ENCODE measurements at regions not wholly inside any gene's neighbourhood (a gene's known extent, or its start where the extent isn't known, plus 50 kb on each side); places are given as distances from the start of the nearest gene placed in this dataset.

DNA sequence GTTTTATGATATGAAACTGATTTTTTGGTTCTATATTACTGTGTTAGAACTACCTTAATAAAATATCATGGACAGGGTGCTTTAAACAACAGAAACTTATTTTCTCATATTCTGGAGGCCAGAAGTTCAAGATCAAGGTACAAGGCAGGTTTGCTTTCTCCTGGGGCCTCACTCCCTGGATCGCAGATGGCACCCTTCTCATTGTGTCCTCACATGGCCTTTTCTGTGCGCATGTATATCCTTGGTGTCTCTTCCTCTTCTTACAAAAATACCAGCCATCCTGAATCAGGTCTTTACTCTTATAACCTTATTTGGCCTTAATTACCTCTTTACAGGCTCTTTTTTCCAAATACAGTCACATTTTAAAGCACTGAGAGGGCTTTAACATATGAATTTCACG, 906.1 kb downstream of the CDH11 start:
- Histone ChIP-seq H3K27ac (no peak overlapping the region), H3K9me3 (ENCODE audit: low read depth) (no peaks in the 10 kb centered on the region), H3K4me2 (no peak overlapping the region), H2AFZ (no peak overlapping the region), H3K36me3 (replicated peaks; ENCODE audit: insufficient read depth, low read depth) (no peaks in the 10 kb centered on the region), H3K4me1 (ENCODE audit: insufficient read depth) (no peaks in the 10 kb centered on the region), H3K4me3 (no peak overlapping the region), H3K27me3 (no peaks in the 10 kb centered on the region), H3K9me2 (replicated peaks; ENCODE audit: insufficient read depth) (no peaks in the 10 kb centered on the region), H3K79me2 (no peaks in the 10 kb centered on the region), H4K20me1 (ENCODE audit: insufficient read depth, poor library complexity, severe bottlenecking) (no peaks in the 10 kb centered on the region)
- 94% methylated on average over 3 of the region's 3 CpGs for WGBS (ENCODE audit: low lambda C conversion rate, missing lambda C conversion rate)
- TF ChIP-seq EZH2phosphoT487 (IDR thresholded peaks at IDR 0.05; ENCODE audit: low read depth, severe bottlenecking, unreplicated experiment) = no peak
- no peak for TF ChIP-seq CTCF (IDR thresholded peaks at IDR 0.05; ENCODE audit: poor library complexity)
- DNase-seq (ENCODE audit: low spot score) = no peak

- Histone ChIP-seq H3K4me1 (ENCODE audit: insufficient read depth) (no peaks in the 10 kb centered on the region), H3K9me3 (ENCODE audit: low read depth) (no peaks in the 10 kb centered on the region), H3K36me3 (replicated peaks; ENCODE audit: insufficient read depth, low read depth) (no peaks in the 10 kb centered on the region), H2AFZ (no peak overlapping the region), H3K4me2 (no peak overlapping the region), H3K27me3 (no peaks in the 10 kb centered on the region), H3K9me2 (replicated peaks; ENCODE audit: insufficient read depth) (no peaks in the 10 kb centered on the region), H3K4me3 (no peak overlapping the region), H3K79me2 (no peaks in the 10 kb centered on the region), H3K27ac (no peak overlapping the region), H4K20me1 (ENCODE audit: insufficient read depth, poor library complexity, severe bottlenecking) (no peaks in the 10 kb centered on the region)
- TF ChIP-seq CTCF (IDR thresholded peaks at IDR 0.05; ENCODE audit: poor library complexity) = no peak
- TF ChIP-seq EZH2phosphoT487 (IDR thresholded peaks at IDR 0.05; ENCODE audit: low read depth, severe bottlenecking, unreplicated experiment) = no peak
- TF ChIP-seq EZH2 (IDR thresholded peaks at IDR 0.05; ENCODE audit: borderline replicate concordance) = no peak
- DNase-seq (ENCODE audit: low spot score) = no peak
- 80% methylated on average over 5 of the region's 5 CpGs for WGBS (ENCODE audit: low lambda C conversion rate, missing lambda C conversion rate)
These were observed 910.5 kb downstream of the CDH11 start for GRCh38 chr16:64211331-64211730.

- Histone ChIP-seq H3K27ac (no peak overlapping the region), H3K4me2 (no peak overlapping the region), H3K27me3 (no peaks in the 10 kb centered on the region), H4K20me1 (ENCODE audit: insufficient read depth, poor library complexity, severe bottlenecking) (no peaks in the 10 kb centered on the region), H2AFZ (no peak overlapping the region), H3K9me2 (replicated peaks; ENCODE audit: insufficient read depth) (no peaks in the 10 kb centered on the region), H3K36me3 (replicated peaks; ENCODE audit: insufficient read depth, low read depth) (no peaks in the 10 kb centered on the region), H3K4me3 (no peak overlapping the region), H3K9me3 (ENCODE audit: low read depth) (no peaks in the 10 kb centered on the region), H3K79me2 (no peaks in the 10 kb centered on the region), H3K4me1 (ENCODE audit: insufficient read depth) (no peaks in the 10 kb centered on the region)
- DNase-seq (ENCODE audit: low spot score) = no peak
- TF ChIP-seq CTCF (IDR thresholded peaks at IDR 0.05; ENCODE audit: poor library complexity) (no peak), EZH2 (IDR thresholded peaks at IDR 0.05; ENCODE audit: borderline replicate concordance) (no peak), EZH2phosphoT487 (IDR thresholded peaks at IDR 0.05; ENCODE audit: low read depth, severe bottlenecking, unreplicated experiment) (no peak)
- 82% methylated on average over 2 of the region's 2 CpGs for WGBS (ENCODE audit: low lambda C conversion rate, missing lambda C conversion rate)
These were observed 915.0 kb downstream of the CDH11 start for GRCh38 chr16:64206862-64207261.

GRCh38 chr16:64203126-64203525, 918.7 kb downstream of the CDH11 start:
- no peak overlapping the region for H3K27ac ChIP-seq
- H3K4me2 ChIP-seq = no peak overlapping the region
- H3K36me3 ChIP-seq (replicated peaks; ENCODE audit: insufficient read depth, low read depth) = no peaks in the 10 kb centered on the region
- H4K20me1 ChIP-seq (ENCODE audit: insufficient read depth, poor library complexity, severe bottlenecking) = no peaks in the 10 kb centered on the region
- H3K9me3 ChIP-seq (ENCODE audit: low read depth) = no peaks in the 10 kb centered on the region
- 84% methylated on average over 4 of the region's 4 CpGs for WGBS (ENCODE audit: low lambda C conversion rate, missing lambda C conversion rate)
- no peaks in the 10 kb centered on the region for H3K79me2 ChIP-seq
- DNase-seq (ENCODE audit: low spot score) = no peak
- H3K27me3 ChIP-seq = no peaks in the 10 kb centered on the region
- H3K9me2 ChIP-seq (replicated peaks; ENCODE audit: insufficient read depth) = no peaks in the 10 kb centered on the region
- TF ChIP-seq EZH2 (IDR thresholded peaks at IDR 0.05; ENCODE audit: borderline replicate concordance) = no peak
- no peak for TF ChIP-seq CTCF (IDR thresholded peaks at IDR 0.05; ENCODE audit: poor library complexity)
- TF ChIP-seq EZH2phosphoT487 (IDR thresholded peaks at IDR 0.05; ENCODE audit: low read depth, severe bottlenecking, unreplicated experiment) = no peak
- H2AFZ ChIP-seq = no peak overlapping the region
- no peaks in the 10 kb centered on the region for H3K4me1 ChIP-seq (ENCODE audit: insufficient read depth)
- H3K4me3 ChIP-seq = no peak overlapping the region
